GF-D8 (cell line): ENCODE measurements at regions not wholly inside any gene's neighbourhood (a gene's known extent, or its start where the extent isn't known, plus 50 kb on each side); places are given as distances from the start of the nearest gene placed in this dataset.

Experiments used
- DNase-seq: peaks from one replicate; lab custom pipeline; 2025; lab: John Stamatoyannopoulos, UW

DNA sequence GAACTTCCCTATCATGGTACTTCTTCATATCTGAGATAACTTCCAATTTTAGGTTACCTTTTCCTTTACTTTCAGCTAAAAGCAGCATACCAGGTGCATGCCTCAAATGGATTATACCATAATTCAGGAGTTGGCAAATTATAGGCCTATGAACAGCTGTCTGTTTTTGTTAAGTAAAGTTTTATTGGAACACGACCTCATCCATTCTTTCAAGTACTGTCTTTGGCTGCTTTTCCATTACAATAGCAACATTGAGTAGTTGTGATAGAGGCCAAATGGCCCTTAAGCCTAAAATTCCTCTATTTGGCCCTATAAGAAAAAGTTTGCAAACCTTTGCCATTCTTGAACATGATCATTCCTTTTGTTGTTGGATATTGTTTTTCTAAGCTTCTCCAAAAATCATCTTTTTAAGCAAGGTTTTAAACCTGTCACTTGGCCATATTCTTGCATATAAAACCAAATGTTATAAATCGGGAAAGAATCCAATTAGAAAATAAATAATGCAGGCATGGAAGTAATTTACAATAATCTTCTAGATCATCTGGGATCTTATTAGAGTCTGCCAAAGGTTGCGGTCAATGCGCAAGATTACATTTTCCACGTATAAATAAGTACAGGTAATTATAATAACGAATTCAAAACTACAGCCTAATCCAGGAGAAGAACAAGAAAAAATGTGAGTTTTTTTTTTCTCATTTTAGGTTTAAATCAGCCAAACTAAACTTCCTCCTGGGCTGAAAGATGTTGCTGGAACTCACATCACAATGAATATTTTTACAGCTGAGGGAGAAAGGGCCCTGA, 226.5 kb upstream of the ANKRD55 start:
- DNase-seq: no peak

DNA sequence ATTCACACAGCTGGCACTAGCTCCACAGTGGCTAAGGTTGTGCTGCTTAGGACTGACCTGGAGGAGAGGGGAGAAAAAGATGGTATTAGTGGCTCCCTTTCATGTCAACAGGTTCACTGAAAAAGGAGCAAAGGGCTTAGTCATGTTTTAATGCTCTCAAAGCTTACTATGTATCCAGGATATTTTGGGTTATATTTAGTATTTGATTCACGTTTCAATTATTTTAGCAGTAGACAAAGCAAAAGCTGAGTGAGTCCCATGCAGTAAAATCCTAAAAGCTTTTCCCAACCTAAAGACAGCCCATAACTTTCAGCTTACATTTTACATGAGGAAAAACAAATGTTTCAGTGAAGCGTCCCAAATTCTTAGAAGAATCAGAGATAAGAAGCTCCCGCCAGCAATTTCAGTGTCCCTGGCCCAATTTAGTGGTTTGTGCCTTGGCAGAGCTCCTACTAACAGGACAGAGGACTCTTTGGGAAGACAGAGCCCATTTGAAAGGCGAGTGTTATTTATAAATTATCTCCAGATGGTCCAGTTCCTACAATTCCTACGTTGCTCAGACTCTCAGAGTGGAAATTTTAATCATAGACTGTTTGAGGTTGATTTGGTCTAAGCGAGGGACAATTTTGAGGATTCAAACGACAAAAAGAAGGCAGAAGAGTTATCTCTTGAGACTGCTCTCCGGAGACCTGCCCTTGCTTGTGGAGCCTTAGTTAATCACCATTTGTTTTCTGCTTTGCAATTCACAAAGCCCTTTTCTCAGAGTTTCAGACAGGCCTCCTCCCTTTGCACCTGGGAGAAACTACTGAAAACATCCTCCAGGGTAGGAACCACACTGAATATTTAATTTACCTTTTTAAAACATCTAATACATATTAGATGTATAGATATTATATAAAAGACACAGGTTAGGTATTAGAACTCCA, 225.0 kb upstream of the ANKRD55 start:
- no peak for DNase-seq

DNA sequence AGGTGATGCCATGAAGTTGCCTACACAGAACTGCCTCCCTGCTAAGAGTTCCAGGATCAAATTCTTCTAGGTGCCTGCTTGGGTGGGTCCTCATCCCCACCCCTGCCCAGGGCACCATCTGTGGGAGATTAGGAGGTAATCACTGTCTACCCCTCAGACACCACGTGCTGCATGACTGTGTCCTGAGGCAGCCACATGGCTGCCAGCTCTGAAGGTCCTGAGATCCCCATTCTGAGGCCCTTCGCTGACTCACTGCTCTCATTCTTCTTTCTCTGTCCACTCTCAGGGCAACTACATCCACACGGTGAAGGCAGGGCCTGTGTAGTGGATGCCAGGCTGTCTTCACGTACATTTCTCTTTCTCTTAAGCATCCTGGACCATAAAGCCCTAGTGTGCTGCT, 222.9 kb upstream of the ANKRD55 start:
- DNase-seq: no peak

DNA sequence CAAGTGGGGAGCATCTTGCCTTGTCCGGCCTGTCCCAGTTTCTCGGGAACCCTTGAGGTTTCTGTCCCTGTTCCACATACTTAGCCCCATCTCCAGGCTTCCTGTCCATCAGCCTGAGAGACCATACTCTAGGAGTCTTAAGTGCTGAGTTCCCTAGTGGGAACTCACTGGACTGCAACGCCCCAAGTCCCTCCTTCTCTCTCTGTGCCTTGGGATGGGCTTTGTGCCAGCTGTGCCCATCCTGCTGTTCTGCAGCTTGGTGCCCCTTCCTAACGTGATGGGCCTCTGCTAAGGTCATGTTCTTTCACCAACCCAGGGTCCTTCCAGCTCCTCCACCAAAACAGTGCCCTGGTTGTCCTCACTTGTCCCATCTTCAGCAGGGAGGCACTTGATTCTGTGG, 222.3 kb upstream of the ANKRD55 start:
- no peak for DNase-seq

DNA sequence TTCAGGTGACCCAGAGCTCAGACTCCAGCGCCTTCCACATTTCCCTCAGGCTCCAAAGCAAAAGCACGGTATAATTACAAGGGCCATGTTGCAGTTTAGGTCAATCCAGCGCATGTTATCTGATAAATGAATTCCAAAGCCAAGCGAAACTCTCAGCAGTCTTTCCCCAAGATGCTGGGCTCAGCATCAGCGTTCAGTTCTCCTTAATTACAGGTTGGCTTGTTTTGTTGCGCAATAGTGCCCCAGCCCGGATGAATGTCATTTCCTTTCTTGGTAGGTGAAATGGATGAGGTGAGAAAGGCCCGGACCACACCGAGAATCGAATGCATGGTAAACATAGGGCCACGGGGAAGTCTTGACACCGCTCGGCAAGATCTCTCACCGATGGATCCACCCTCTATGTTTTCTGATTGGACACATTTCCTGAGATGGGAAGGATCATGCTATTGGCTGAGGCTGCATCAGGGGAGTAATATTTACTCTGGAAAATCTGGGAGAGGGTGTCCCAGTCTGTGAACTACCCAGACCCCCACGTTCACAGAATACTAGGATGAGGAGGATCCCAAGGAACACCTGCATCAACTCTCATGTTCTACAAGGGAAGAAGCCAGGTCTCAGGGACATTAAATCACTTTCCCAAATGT, 221.2 kb upstream of the ANKRD55 start:
- no peak for DNase-seq

DNA sequence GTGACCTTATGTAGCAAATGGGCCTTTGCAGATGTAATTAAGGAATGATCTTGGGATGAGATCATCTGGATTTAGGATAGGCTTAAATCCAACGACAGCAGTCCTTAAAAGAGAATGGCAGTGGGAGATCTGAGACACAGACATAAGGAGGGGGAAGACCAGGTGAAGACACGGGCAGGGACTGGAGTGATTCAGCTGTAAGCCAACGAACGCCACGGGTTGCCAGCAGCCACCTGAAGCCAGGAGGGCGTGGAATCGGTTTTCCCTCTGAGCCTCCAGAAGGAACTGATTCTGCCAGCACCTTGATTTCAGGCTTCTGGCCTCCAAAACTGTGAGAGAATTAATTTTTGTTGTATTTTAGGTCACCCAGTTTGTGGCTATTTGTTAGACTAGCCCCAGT, 218.6 kb upstream of the ANKRD55 start:
- DNase-seq: no peak

DNA sequence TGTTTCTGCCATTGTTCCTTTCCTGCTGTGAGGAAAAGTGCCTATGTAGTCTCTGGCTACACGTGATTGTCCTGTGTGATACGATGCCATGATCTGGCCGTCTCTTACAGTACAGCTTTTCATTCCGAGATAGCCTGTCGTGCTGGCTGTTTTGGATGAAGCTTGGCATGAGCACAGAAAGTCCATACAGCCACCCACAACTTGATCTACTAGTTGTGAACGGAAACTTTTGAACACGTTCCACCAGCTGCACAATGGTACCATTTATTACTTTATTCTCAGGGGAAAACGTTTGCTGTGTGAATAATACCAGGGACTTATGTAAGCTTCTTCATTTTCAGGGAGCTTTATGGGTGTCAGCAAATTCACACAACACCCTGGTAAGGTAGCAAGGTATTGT, 217.6 kb upstream of the ANKRD55 start:
- no peak for DNase-seq

DNA sequence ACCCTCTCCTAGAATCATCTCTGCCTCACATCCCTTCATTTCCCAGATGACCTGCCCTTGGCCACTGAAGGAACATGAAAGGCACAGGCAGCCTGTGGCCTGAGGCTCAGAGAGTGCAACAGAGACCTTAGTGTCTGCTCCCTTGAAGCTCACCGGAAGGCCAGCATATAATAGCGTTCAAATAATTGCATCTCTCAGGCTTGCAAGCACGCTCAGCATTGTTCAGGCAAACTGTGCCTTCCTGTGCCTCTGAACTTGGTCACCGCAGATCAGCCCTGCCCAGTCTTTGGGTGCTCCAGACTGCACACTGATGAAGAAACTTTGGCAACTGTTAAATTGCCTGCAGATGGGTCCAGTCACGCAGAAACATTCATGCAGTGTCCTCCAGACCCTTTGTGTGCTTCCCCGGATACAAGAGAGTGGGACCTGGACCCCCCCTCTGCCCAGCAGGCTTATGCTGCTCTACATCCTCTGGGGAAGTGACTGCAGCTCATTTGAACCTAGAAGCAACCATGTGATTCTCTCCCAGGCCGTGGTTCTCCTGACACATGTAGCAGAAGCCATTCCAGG, 216.0 kb upstream of the ANKRD55 start:
- DNase-seq: no peak

DNA sequence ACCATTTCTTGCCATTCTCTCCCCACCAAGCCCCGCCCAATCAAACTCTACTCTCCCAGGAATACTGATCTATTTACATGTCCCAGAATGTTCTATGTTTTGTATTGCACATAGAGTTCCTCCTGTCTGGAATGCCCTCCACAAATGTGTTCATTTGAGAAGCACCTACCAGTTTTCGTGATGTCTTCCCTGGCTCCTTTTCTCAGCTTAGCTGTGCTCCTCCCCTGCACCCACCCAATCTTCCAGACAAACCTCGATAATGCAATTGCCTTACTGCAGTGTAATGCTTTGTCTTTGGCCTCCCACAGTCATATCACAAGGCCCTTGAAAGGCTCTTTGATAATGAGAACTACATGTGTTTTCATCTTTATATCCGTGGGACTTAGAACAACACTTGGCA, 214.5 kb upstream of the ANKRD55 start:
- DNase-seq: no peak

DNA sequence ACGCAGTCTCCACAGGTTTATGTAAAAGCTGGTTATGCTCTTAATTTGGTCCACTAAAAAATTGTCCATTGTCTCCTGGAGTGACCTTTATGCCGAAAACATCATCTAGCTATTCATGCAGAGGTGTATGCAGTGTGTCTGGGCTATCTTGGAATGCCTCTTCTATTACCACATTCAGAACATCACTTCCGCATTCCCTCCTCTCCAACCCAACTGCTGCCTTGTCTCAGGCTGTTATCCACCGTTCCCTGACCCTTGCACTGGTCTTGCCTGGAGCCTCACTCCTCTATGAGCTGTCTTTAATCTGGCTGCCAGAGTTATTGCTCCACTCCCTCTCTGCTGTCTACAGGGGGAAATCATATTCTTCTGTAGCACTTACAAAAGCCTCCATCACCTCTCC, 214.1 kb upstream of the ANKRD55 start:
- no peak for DNase-seq

DNA sequence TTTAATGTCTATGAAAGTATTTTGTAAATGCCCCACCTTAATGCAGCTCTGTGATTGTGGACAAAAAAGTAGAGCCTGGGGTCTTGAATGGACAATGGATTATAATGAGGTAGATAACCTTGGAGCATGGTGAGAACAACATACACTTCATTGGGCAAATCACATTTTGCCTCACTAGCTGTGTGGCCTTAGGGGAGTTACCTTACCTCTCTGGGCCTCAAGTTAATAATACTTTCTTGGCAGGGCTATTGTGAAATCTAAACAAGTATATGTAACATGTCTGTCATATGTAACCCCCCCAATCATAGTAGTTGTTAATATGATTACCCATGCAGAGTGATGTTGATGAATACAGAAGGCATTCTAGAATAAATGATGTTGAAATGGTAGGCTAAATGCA, 213.6 kb upstream of the ANKRD55 start:
- no peak for DNase-seq

DNA sequence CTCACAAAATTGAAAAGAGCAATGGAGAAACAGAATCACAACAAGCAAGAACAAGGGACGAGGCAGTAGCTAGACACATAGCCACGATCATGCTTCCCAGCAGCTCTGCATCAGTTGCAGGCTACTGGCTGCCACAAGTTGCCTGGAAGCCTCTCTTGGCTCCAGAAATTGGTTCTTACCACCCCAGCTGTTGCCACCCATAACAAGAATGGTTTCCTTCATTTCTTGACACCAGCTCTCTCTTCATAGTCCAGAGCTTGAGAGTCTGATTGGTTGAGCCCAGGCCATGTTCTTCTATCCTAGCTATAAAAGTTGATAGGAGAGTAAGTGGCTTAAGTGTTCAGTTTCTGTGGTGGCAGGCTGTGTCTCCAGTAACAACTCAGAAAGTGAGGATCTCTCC, 210.7 kb upstream of the ANKRD55 start:
- no peak for DNase-seq

DNA sequence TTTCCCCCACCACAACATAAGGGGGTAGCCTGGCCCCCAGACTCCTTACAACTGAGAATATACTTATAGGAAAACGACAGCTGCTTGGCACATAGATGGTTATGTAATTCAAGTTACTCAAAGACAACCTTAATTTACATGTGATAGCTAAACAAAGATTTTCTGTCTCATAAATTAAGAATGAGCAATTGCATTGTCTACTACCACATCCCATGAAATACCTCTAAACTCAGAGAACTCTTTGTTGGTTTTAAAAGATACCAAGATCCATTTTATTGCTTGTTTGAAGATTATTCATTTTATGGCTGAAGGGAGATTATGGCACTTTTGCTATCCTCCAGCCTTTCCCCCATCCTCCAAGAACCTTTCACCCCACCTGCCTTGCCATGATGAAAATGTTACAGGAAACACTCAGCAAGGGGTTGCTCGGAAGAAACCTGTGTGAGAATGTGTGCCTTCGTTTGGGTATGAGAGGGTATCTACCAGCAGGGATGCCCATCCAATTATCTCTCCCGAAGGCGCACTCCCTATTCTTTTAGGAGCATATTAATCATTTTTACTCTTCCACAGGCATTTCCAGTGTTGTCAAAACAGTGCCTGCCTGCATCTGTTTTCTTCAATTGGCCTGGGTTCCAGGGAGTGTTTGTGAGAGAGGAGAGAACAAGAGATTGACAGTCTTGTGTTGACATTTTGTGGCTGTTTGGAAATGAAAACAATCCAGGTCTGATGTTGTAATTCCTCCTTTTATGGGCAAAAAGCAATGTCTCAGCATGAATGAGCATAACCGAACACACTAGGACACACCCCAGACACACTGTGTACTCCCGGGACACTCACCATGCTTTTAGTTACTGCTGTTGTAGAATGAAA, 208.0 kb upstream of the ANKRD55 start:
- no peak for DNase-seq

DNA sequence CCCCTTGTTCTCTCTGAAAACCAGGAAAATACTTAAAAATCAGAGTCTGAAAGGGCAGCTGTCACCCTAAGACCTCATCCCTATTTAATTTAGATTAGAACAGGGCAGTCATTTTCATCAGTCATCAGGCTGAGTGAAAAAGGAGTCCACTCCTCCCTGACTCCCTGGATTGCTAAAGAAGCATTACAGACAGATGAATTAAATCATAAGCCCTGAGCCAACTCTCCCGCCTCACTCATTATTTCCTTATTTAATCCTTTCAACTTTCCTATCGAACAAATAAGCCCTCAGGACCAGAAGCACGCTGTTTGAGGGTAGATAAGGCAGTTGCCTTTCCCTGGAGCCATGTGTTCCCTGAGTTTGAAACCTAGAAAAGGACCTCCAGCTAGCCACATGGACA, 201.9 kb upstream of the ANKRD55 start:
- DNase-seq: no peak

DNA sequence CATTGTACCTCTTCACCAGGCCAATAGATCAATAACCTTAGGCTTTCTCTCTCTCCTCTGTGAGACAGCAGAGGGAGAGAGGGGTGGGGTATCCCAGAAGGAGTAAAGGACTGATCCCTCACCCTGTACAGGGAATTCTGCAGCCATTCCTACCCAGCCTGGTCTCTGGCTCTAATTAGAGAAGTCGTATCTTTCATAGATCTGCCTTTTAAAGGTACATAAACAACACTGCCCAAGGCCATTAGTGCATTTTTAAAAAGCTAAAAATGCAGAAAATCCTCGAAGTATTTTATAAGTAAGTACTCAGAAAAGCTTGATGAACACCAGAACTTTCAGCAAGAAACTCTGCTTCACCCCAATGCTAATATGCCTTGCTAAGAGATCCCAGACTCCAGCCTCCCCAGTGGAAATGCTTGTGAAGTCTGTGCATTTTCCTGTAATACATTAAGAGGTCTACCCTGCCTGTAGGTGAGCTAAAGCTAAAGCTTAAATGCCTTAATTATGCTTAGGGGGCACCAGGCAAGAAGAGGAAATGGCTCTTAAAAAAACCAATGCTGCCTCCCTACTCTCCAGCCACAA, 200.0 kb upstream of the ANKRD55 start:
- no peak for DNase-seq

DNA sequence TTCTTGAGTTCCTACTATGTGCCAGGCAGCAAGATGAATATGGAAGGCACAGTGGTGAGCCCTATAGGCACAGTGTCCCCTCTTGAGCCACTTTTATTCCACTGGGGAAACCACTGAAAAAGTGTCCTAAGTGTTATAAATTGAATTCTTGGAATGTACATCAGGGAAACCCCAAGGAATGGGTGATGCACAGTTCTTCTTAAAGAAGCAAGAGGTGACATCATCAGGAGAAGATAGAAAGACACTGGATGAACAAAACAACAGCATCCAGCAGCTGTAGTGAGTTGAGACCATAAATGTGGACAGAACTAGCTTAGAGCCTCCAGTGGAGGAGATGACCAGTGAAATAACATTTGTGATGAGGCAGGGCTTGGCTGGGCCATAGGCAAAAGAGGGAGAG, 199.2 kb upstream of the ANKRD55 start:
- DNase-seq: no peak

DNA sequence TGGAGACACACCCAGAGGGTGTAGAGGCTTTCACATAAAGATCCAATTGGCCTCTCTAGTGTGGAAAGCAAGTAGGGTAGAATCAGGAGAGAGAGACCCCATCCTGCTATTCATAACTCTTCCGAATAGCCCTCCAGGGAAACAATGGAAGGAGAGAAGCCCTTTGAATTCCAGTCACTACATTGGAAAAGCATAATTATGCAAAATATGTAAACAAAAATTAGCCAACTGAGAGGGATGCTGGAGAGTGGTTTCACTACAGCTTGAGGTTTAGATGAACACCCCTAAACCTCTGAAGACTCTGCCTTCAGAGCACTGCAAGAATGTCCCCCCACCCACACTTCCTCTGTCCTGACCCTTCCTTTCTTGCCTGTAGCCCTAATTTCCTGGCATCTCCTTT, 197.3 kb upstream of the ANKRD55 start:
- no peak for DNase-seq

DNA sequence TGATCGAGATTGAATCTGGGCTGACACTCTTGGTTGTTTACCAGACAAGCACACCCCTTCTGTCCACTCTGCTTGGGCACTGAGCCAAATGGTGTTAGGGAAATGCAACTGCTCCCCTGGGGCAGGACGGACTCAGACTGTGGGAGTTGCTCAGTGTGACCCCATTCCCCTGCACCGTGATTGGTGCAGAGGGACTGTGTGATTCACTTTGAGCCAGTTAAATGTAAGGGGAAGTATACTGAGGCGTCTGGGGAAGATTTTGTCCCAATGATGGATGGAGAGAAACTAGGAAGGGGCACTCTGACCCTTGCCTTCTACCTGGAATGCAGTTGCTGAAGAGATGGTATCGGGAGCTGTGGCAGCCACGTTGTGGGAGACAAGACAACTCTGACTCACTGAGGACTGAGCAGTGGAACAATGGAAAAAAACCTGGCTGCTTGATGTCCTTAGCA, 196.0 kb upstream of the ANKRD55 start:
- no peak for DNase-seq

DNA sequence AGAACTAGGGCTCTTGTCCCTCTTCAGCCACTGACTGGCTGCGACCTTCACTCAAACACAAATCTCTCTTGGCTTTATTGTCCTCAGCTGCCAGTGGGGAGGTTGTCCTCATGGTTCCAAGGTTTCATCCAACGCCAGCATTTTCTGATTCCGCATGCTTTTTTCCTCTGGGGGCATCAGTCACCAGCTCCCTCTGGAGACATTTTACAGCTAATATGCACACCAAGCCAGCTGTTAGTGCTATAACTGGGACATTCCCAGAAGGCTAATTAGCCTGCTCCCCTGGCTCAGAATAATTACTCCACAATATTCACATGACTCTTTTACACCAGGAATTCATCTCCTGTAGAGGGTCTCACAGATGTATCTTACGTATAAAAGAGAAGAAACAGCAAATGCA, 193.6 kb upstream of the ANKRD55 start:
- DNase-seq: no peak

DNA sequence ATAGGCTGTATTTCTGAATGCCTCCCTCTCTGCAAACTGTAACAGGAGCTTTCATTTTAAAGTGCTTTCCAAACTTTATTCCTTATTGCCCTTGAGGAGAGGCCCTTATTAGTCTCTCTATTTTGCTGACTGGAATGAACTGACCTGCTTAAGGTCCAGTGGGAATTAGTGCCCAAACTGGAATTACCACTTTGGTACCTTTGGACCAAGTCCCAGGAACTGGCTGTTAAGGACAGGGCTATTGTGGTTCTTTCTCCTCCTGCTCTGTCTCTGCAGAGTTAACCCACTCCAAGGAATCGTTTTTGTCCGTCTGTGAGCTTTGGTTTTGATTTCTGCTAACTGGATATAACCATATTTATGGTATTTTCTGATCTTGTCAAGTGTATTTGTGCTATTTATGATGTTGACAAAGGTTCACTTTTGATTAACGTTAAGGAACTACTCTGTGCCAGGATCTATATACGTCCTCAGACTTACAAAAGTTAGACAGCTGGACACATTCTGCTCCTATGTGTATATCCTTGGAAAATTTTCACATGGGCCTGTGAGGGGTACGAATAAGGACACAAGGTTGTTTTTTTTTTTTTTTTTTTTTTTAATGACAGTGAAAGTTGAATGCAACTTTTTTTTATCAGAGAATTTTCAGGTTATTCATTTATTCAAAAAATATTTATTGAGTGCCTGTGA, 189.1 kb upstream of the ANKRD55 start:
- DNase-seq: no peak
